Fibroblast of the aortic adventitia (primary cell): ENCODE measurements at regions not wholly inside any gene's neighbourhood (a gene's known extent, or its start where the extent isn't known, plus 50 kb on each side); places are given as distances from the start of the nearest gene placed in this dataset.
"Not testable (repeated sequence)": the region's sequence is repeated elsewhere in the genome, so short reads cannot be mapped to it uniquely, and the experiment has no call there.

Experiments used
- DNase-seq: peaks from one replicate; pipeline ENCODE4 v3.0.0-alpha.2; 2010; ENCODE audit warnings: low read depth
- H3K4me3 ChIP-seq: 2 replicates; pipeline ENCODE4 v1.5.1; 2011; ENCODE audit warnings: low read depth, mild to moderate bottlenecking, control low read depth, low read length, moderate library complexity
- CTCF ChIP-seq: IDR thresholded peaks from 2 replicates; pipeline ENCODE4 v1.5.1; 2011; ENCODE audit warnings: mild to moderate bottlenecking, low read length, control low read depth, inconsistent platforms; ENCODE audit not compliant: insufficient read depth

- DNase-seq, result no peak
- H3K4me3 ChIP-seq, result no peak overlapping the region
- TF ChIP-seq CTCF, result no peak
These were observed 210.5 kb downstream of the FAM181B start for GRCh38 chr11:82523141-82523540.

GRCh38 chr11:82521427-82521826, 212.2 kb downstream of the FAM181B start:
- H3K4me3 ChIP-seq, result no peak overlapping the region
- TF ChIP-seq CTCF, result no peak
- DNase-seq, result no peak

- no peak for DNase-seq
- no peak for TF ChIP-seq CTCF
- no peak overlapping the region for H3K4me3 ChIP-seq
These were observed 226.4 kb downstream of the FAM181B start for GRCh38 chr11:82507288-82507687.

GRCh38 chr11:82505379-82505778, 228.3 kb downstream of the FAM181B start:
- no peak for DNase-seq
- no peak overlapping the region for H3K4me3 ChIP-seq
- no peak for TF ChIP-seq CTCF

- H3K4me3 ChIP-seq, DNase-seq: not testable (repeated sequence)
These were observed 232.5 kb downstream of the FAM181B start for GRCh38 chr11:82501174-82501573.

- no peak overlapping the region for H3K4me3 ChIP-seq
- no peak for DNase-seq
- TF ChIP-seq CTCF, result no peak
These were observed 238.7 kb downstream of the FAM181B start for GRCh38 chr11:82494988-82495432.

GRCh38 chr11:82474876-82475275, 258.8 kb downstream of the FAM181B start:
- H3K4me3 ChIP-seq, result no peak overlapping the region
- DNase-seq, result no peak
- TF ChIP-seq CTCF, result no peak
